Small intestine (tissue), 7 donors: ENCODE measurements at regions not wholly inside any gene's neighbourhood (a gene's known extent, or its start where the extent isn't known, plus 50 kb on each side); places are given as distances from the start of the nearest gene placed in this dataset.
"Not testable (repeated sequence)": the region's sequence is repeated elsewhere in the genome, so short reads cannot be mapped to it uniquely, and the experiment has no call there.

Experiments used
- DNase-seq, 2 donors: peaks; one replicate each; pipeline versions ENCODE4 v3.0.0 to v3.0.0-alpha.2; 2013
- FAIRE-seq: peaks from 2 replicates; lab custom pipeline; 2012; peaks lifted over from hg19 to GRCh38; lab: Jason Lieb, UNC
- H3K27ac ChIP-seq, 3 donors: one replicate each; pipeline ENCODE4 v1.5.1; 2013; ENCODE audit warnings: low read length in 2 of 3, mild to moderate bottlenecking in 2 of 3, control low read depth in 1 of 3, inconsistent platforms in 1 of 3, low read depth in 1 of 3, moderate library complexity in 1 of 3
- H3K27me3 ChIP-seq, 3 donors: one replicate each; pipeline ENCODE4 v1.6.1; 2013; ENCODE audit warnings: low read length in 3 of 3, inconsistent platforms in 1 of 3; ENCODE audit not compliant: control insufficient read depth in 3 of 3, insufficient read depth in 3 of 3
- H3K36me3 ChIP-seq, 3 donors: one replicate each; pipeline ENCODE4 v1.6.1; 2013; ENCODE audit warnings: low read length in 3 of 3, inconsistent platforms in 1 of 3, low read depth in 1 of 3, mild to moderate bottlenecking in 1 of 3, moderate library complexity in 1 of 3; ENCODE audit not compliant: control insufficient read depth in 3 of 3, insufficient read depth in 2 of 3
- H3K4me1 ChIP-seq, 3 donors: one replicate each; pipeline ENCODE4 v1.6.1; 2013; ENCODE audit warnings: low read length in 2 of 3, inconsistent platforms in 1 of 3, low read depth in 1 of 3, mild to moderate bottlenecking in 1 of 3, moderate library complexity in 1 of 3; ENCODE audit not compliant: control insufficient read depth in 3 of 3, insufficient read depth in 2 of 3
- H3K4me3 ChIP-seq, 3 donors: one replicate each; pipeline ENCODE4 v1.5.1; 2013; ENCODE audit warnings: low read length in 3 of 3, control low read depth in 1 of 3, inconsistent platforms in 1 of 3, low read depth in 1 of 3, mild to moderate bottlenecking in 1 of 3, moderate library complexity in 1 of 3
- H3K9me3 ChIP-seq, 2 donors: one replicate each; pipeline ENCODE4 v1.6.1; 2013; ENCODE audit warnings: low read depth in 1 of 2, low read length in 1 of 2; ENCODE audit not compliant: control insufficient read depth in 2 of 2, insufficient read depth in 1 of 2
- WGBS, 3 donors: extraction: QIAGEN DNeasy Blood & Tissue Kit; methylation state at CpG; one replicate each; pipeline ENCODE4 v1.1.7; 2013; 5-methylcytosine and 5-hydroxymethylcytosine counted together
- donor health status: healthy with polysubstance abuse.
- donor health status: control.
- donor health status: control.
- donor health status: Bipolar disorder and iron deficiency.
- donor health status: healthy.

DNA sequence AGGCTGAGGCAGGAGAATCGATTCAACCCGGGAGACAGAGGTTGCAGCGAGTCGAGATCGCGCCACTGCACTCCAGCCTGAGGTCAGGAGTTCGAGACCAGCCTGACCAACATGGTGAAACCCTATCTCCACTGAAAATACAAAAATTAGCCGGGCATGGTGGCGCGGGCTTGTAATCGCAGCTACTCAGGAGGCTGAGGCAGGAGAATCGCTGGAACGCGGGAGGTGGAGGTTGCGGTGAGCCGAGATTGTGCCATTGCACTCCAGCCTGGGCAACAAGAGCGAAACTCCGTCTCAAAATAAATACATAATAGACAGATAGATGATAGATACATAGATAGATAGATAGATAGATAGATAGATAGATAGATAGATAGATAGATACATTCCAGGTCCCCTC is 233.3 kb downstream of the CRLF2 start:
- not testable (repeated sequence) for H3K36me3 ChIP-seq, H3K27me3 ChIP-seq, H3K9me3 ChIP-seq, H3K4me1 ChIP-seq, H3K4me3 ChIP-seq, FAIRE-seq, DNase-seq, H3K27ac ChIP-seq
- 93 to 95% (median 94%) methylated on average over 18 of the region's 18 CpGs for WGBS, 3 donors

DNA sequence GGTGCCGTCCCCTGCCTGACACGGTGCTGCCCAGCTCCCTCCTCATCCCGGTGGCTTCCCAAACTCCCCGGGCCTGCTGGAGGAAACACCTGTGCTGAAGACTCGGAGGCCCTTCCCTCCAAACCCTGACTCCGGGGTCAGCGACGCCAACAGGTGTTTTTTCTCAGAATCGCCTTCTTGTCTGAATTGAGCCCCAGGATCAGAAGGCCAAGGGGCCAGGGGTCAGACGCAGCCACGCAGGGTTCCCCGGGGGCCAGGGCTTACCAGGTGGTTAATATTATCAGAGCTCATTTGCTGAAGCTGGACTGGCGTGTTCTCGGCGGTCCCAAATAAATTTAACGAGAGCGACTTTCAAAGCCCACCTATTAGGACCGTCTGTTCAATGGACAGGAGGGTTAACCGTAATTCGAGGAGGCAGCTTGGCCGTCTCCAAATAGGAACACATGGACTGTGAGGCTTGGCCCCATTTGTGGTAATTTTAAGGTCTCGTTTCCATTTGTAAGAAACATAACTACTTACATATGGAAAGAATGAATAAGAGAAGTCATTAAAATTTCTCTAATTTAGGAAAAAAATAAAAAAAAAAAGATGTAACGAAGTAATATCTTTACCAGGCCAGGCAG is 239.3 kb downstream of the CRLF2 start:
- Histone ChIP-seq H3K4me3 (no peak overlapping the region), H3K4me1 (no peaks in the 10 kb centered on the region), H3K27me3 (no peaks in the 10 kb centered on the region), H3K36me3 (no peaks in the 10 kb centered on the region), H3K27ac (no peak overlapping the region), H3K9me3 (no peaks in the 10 kb centered on the region)
- FAIRE-seq (no peak), DNase-seq (no peak)
- WGBS, 3 donors, result 79 to 86% (median 80%) methylated on average over 23 of the region's 23 CpGs

DNA sequence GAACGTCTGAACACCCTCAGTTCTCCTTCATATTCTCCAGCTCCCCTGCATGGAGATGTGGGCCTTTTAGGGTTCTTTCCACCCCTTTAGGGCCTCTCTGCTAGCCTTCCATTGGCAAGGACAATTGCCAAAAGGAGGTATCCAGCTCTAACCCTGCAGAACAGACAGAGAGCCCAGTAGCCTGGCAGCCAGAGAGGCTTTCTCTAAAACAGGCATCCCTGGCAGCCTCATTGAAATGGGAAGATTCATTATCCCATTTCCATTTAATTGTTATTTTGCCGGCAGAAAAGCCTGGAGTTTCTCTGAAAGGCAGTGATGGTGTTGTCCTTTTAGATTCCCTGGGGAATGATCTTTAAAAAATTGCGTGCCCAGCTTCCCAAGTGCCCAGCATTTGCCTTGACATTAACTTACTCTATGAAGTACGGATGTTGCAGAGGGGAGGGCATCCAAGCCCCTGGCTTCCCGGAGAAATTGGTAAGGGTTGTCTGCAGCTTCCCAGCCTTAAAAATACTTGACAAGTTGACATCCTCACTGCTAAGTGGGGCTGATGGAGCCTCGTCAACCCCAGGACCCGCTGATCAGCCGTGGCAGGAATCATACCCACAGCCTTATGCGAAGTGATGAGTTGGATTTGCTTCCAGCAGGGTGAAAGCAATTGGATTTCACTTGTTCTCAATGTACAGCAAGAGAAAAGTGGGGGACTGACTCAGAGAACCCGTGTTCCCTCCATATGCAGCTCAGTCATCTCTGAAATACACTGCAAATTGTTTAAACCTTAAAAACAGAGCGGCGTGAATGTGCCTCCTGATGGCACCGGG is 244.1 kb downstream of the CRLF2 start:
- DNase-seq (no peak), FAIRE-seq (no peak)
- no peaks in the 10 kb centered on the region for H3K27me3 ChIP-seq
- H3K9me3 ChIP-seq, result peaks cover 0 to 3% of the 10 kb centered on the region in 2 donors
- H3K27ac ChIP-seq, result no peak overlapping the region
- H3K4me1 ChIP-seq, result no peaks in the 10 kb centered on the region
- H3K36me3 ChIP-seq, result no peaks in the 10 kb centered on the region
- WGBS, 3 donors, result 79 to 82% (median 81%) methylated on average over 13 of the region's 13 CpGs
- H3K4me3 ChIP-seq, result no peak overlapping the region

DNA sequence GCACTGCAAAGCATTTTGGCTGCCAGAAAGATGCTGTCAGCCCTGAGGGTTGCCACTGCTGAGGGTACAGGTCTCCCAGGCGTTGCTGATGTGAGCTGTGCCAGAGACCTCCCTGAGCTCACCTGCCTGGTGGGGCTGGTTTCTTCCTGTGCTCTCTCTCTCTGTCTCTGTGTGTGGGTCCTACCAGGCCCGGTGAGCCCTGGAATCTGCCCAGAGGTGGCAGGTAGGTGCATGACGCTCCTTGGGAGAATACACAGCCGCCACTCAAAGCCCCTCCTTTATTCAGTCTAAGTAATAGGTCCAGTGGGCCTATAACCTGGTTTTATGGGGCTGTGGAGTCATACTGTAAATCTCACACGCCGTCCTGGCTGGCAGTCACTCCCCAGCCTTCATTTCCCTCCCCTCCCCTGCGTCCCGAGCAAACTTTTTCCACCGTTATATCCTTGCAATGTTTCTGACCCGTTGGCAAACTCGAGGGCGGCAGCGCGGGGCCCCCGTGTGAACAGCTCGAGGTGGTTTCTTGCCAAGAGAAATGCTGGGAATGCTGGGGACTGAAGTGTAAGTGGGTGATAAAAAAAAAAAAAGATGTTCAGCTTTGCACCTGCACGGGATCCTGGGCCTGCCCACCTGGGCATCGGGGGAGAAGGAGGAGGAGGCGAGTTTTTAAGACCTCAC is 245.9 kb downstream of the CRLF2 start:
- Histone ChIP-seq H3K27ac (no peak overlapping the region), H3K36me3 (no peaks in the 10 kb centered on the region), H3K4me3 (no peak overlapping the region), H3K27me3 (no peaks in the 10 kb centered on the region), H3K4me1 (no peaks in the 10 kb centered on the region), H3K9me3 (peaks cover 0 to 3% of the 10 kb centered on the region in 2 donors)
- FAIRE-seq (no peak), DNase-seq (no peak)
- 76 to 82% (median 79%) methylated on average over 19 of the region's 19 CpGs for WGBS, 3 donors

DNA sequence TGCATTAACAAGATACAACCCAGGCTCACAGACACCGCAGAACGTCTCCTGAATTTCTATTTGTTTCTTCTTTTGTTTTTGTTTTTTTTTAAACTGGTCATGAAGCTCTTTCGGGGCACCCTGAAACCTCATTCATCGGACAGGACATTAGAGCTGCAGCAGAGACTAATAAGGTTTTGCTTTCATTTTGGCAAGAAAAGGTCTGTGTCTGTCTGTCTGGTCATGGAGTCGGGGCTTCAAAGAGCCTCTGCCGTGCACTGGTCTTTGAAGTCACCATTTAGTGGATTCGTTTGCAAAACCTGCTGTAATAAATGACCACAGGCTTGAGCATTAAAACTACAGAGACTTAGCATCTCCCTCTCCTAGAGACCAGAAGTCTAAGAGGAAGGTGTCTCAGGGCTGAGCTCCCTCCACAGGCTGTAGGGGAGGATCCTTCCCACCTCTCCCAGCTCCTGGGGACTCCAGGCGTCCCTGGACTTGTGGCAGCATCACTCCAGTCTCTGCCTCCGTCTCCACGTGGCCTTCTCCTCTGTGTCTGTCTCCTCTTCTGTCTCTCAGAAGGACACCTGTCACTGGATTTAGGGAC is 247.5 kb downstream of the CRLF2 start:
- no peaks in the 10 kb centered on the region for H3K27me3 ChIP-seq
- DNase-seq (no peak), FAIRE-seq (no peak)
- no peak overlapping the region for H3K4me3 ChIP-seq
- H3K36me3 ChIP-seq, result no peaks in the 10 kb centered on the region
- WGBS, 3 donors, result 46 to 61% (median 53%) methylated on average over 10 of the region's 10 CpGs
- no peak overlapping the region for H3K27ac ChIP-seq
- no peaks in the 10 kb centered on the region for H3K4me1 ChIP-seq
- H3K9me3 ChIP-seq, result peaks cover 0 to 3% of the 10 kb centered on the region in 2 donors

DNA sequence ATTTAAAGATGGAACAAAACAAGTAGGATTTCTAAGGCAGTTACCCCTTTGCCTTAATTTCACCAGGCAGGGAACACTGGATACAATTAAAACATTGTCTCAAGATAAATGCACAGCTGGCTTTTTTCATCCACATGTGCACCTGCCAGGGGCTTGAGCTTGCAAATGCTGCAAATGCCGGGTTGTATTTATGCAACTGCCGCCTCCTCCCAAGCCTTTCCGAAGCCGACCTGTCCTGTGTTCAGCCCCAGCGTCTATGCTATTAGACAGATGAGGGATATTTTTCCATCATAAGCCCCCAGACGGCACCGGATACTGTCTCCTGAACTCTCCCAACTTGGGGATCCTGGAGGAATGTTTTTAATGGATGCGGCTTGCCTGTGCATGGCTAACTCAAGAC is 251.6 kb downstream of the CRLF2 start:
- Histone ChIP-seq H3K27ac (no peak overlapping the region), H3K27me3 (no peaks in the 10 kb centered on the region), H3K4me3 (no peak overlapping the region), H3K36me3 (no peaks in the 10 kb centered on the region), H3K9me3 (no peaks in the 10 kb centered on the region), H3K4me1 (no peaks in the 10 kb centered on the region)
- WGBS, 3 donors, result 62 to 79% (median 65%) methylated on average over 8 of the region's 8 CpGs
- FAIRE-seq (no peak), DNase-seq (no peak)

DNA sequence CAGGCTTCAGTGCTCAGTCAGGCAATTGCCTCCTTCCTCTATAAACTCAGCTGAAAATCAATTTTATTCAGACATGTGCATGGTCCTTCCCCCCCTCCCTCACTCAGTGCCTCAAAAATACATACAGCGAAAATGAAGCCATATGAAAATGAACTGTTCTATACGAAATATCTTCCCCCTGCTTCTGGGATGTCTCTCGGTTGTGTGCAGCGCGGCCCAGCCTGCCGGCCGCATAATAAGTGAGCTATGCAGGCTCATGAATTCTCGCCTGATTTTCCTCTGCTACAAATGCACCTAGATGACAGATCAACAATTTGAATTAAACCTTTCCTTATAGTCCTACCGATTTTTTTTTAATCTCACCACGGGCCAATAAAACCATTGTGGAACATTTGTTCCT is 252.9 kb downstream of the CRLF2 start:
- WGBS, 3 donors, result 79 to 87% (median 87%) methylated on average over 10 of the region's 10 CpGs
- FAIRE-seq, result no peak
- H3K27ac ChIP-seq, result no peak overlapping the region
- no peak overlapping the region for H3K4me3 ChIP-seq
- H3K9me3 ChIP-seq, result no peaks in the 10 kb centered on the region
- H3K36me3 ChIP-seq, result no peaks in the 10 kb centered on the region
- no peak for DNase-seq
- H3K4me1 ChIP-seq, result no peaks in the 10 kb centered on the region
- no peaks in the 10 kb centered on the region for H3K27me3 ChIP-seq

DNA sequence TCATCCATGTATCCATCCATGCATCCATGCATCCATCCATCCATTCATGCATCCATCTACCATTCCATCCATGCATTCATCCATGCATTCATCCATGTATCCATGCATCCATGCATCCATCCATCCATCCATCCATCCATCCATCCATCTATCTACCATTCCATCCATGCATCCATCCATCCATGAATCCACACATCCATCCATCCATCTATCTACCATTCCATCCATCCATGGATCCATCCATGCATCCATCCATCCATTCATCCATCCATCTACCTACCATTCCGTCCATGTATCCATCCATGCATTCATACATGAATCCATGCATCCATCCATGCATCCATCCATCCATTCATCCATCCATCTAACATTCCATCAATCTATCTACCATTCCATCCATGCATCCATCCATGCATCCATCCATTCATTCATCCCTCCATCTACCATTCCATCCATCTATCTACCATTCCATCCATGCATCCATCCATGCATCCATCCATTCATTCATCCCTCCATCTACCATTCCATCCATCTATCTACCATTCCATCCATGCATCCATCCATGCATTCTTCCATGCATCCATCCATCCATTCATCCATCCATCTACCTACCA is 257.2 kb downstream of the CRLF2 start:
- H3K27me3 ChIP-seq, DNase-seq, H3K27ac ChIP-seq, H3K36me3 ChIP-seq, FAIRE-seq, H3K4me3 ChIP-seq, H3K4me1 ChIP-seq, H3K9me3 ChIP-seq: not testable (repeated sequence)
- 59 to 76% (median 76%) methylated on average over 1 of the region's 1 CpG for WGBS, 3 donors
